Natural killer cell treated with Interleukin-12 subunit alpha and Interleukin-12 subunit beta and Interleukin-15 and Interleukin-18, amount 100 ng/mL, for 72 hours (primary cell): ENCODE measurements at regions not wholly inside any gene's neighbourhood (a gene's known extent, or its start where the extent isn't known, plus 50 kb on each side); places are given as distances from the start of the nearest gene placed in this dataset.
"Not testable (repeated sequence)": the region's sequence is repeated elsewhere in the genome, so short reads cannot be mapped to it uniquely, and the experiment has no call there.

ENCODE experiments used
- ATAC-seq, 2 donors: fragments of 150-1000 bp; cut with Tn5 transposase in 1 of 2; sonication (Bioruptor Pico), chemical (Tn5 transposase) in 1 of 2; 2 replicates each; pipeline ENCODE4 v1.10.0; 2021
- DNase-seq: peaks from one replicate; pipeline ENCODE4 v3.0.0; 2022; ENCODE audit warnings: low spot score
- H3K27ac Mint-ChIP-seq, 2 donors: 1 replicate in 1 of 2; 2 replicates in 1 of 2; pipeline ENCODE4 v1.8.0; 2022; ENCODE audit warnings: mixed read lengths in 2 of 2, mild to moderate bottlenecking in 1 of 2, moderate library complexity in 1 of 2
- H3K27me3 Mint-ChIP-seq, 2 donors: 1 replicate in 1 of 2; 2 replicates in 1 of 2; pipeline ENCODE4 v1.8.0; 2022; ENCODE audit warnings: mixed read lengths in 2 of 2
- H3K36me3 Mint-ChIP-seq: one replicate; pipeline ENCODE4 v1.8.0; 2022; ENCODE audit warnings: mixed read lengths
- H3K4me1 Mint-ChIP-seq, 2 donors: 1 replicate in 1 of 2; 2 replicates in 1 of 2; pipeline ENCODE4 v1.8.0; 2022; ENCODE audit warnings: low read depth in 2 of 2, mixed read lengths in 2 of 2, mild to moderate bottlenecking in 1 of 2
- H3K4me3 Mint-ChIP-seq: one replicate; pipeline ENCODE4 v1.8.0; 2022; ENCODE audit warnings: mixed read lengths
- H3K9me3 Mint-ChIP-seq: 2 replicates; pipeline ENCODE4 v1.8.0; 2022; ENCODE audit warnings: mixed read lengths

DNA sequence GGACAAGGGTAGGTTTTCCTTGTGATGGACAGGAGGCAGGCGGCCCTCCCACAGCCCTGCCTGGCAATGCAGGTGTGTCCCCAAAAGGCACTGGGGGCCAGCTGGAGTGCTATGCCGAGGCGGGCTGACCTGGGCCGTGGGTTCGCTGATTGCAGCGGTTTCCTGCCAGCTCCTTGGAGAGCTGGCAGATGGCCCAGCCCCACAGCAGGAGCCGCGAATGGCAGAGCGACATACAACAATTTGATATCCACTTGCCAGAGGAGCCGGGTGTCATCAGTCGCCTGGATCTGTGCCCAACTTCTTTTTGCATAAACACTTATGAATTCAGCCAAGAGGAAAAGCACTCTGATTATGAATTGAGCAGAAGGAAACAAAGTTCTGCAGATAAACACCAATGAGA is 210.8 kb upstream of the FRG2C start:
- H3K27ac Mint-ChIP-seq, H3K9me3 Mint-ChIP-seq, H3K4me3 Mint-ChIP-seq, H3K36me3 Mint-ChIP-seq, H3K4me1 Mint-ChIP-seq, ATAC-seq, H3K27me3 Mint-ChIP-seq, DNase-seq: not testable (repeated sequence)

GRCh38 chr3:75453839-75454238 is 210.3 kb upstream of the FRG2C start:
- H3K4me1 Mint-ChIP-seq, H3K27ac Mint-ChIP-seq, DNase-seq, H3K4me3 Mint-ChIP-seq, H3K9me3 Mint-ChIP-seq, ATAC-seq, H3K27me3 Mint-ChIP-seq, H3K36me3 Mint-ChIP-seq: not testable (repeated sequence)

GRCh38 chr3:75474530-75474929 is 189.6 kb upstream of the FRG2C start:
- DNase-seq, H3K4me3 Mint-ChIP-seq, H3K4me1 Mint-ChIP-seq, H3K36me3 Mint-ChIP-seq, H3K27me3 Mint-ChIP-seq, ATAC-seq, H3K27ac Mint-ChIP-seq: not testable (repeated sequence)
- H3K9me3 Mint-ChIP-seq = peaks cover 10% of the 10 kb centered on the region

DNA sequence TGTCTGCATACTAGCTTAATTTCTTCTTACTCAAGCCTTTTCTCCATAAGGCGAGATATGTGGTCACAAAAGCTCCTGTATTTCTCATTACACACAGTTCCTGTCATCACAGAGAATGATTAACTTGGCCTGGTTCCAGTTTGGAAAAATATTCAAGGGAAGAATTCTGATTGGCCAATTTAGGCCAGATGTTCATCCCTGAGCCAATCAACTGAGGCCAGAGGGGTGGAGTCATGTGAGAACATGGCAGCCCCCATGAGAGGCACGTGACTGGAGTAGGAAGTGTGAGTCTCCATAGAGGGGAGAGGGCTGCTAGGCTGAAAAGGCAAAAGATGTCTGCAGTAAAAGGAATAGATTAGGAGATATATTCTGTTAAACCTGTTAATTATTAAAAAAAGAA is 167.5 kb upstream of the FRG2C start:
- H3K4me1 Mint-ChIP-seq, H3K4me3 Mint-ChIP-seq, H3K27me3 Mint-ChIP-seq, ATAC-seq, DNase-seq, H3K36me3 Mint-ChIP-seq, H3K27ac Mint-ChIP-seq: not testable (repeated sequence)
- H3K9me3 Mint-ChIP-seq = peaks cover 13% of the 10 kb centered on the region

DNA sequence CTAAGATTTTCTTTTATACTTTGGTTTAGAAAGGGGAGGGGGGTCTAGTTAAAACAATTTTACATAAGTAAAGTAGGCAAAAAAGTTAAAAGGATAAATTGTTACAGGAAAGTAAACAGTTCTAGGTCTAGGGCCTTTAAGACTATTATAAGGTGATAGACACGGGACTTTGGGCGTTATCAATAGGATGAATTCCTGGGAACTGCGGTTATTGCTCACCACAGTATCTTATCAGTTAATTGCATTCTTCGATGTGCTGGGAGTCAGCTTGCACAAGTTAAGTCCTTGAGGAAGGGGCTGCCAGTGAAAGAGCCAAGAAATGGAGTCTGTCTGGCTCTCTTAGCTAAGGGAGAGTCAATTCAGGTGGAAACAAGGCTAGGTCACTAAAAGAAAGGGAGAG is 163.8 kb upstream of the FRG2C start:
- not testable (repeated sequence) for H3K36me3 Mint-ChIP-seq, ATAC-seq, H3K27ac Mint-ChIP-seq, DNase-seq, H3K27me3 Mint-ChIP-seq, H3K4me1 Mint-ChIP-seq, H3K4me3 Mint-ChIP-seq
- H3K9me3 Mint-ChIP-seq = peaks cover 31% of the 10 kb centered on the region

GRCh38 chr3:75502171-75502570 is 162.0 kb upstream of the FRG2C start:
- peaks cover 29% of the 10 kb centered on the region for H3K9me3 Mint-ChIP-seq
- H3K27ac Mint-ChIP-seq, H3K36me3 Mint-ChIP-seq, DNase-seq, H3K27me3 Mint-ChIP-seq, H3K4me3 Mint-ChIP-seq, H3K4me1 Mint-ChIP-seq, ATAC-seq: not testable (repeated sequence)

- not testable (repeated sequence) for H3K27ac Mint-ChIP-seq, H3K4me3 Mint-ChIP-seq, H3K36me3 Mint-ChIP-seq, H3K27me3 Mint-ChIP-seq, DNase-seq, ATAC-seq, H3K4me1 Mint-ChIP-seq
- peaks cover 33% of the 10 kb centered on the region for H3K9me3 Mint-ChIP-seq
Observed at GRCh38 chr3:75502769-75503756, 161.1 kb upstream of the FRG2C start.

- Mint-ChIP-seq H3K27ac (no peak overlapping the region), H3K4me3 (no peak overlapping the region), H3K36me3 (peaks cover 12% of the 10 kb centered on the region), H3K4me1 (no peaks in the 10 kb centered on the region), H3K9me3 (peaks cover 33% of the 10 kb centered on the region), H3K27me3 (no peaks in the 10 kb centered on the region)
- DNase-seq (no peak), ATAC-seq (no peak)
Observed at GRCh38 chr3:75506603-75507002, 157.5 kb upstream of the FRG2C start.

DNA sequence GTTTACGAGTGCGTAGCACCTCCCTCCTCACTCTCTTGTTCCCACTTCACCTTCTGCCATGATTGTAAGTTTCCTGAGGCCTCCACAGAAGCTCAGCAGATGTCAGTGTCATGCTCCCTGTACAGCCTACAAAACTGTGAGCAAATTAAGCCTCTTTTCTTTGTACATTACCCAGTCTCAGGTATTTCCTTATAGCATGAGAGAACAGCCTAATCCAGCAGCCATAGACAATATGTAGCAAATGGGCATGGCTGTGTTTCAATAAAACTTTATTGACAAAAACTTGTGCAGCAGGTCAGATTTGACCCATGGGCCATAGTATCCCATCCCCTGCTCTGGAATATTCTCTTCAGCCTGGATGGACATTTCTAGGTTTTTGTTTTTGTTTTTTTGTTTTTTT is 156.2 kb upstream of the FRG2C start:
- not testable (repeated sequence) for H3K27ac Mint-ChIP-seq, DNase-seq, H3K4me3 Mint-ChIP-seq, H3K27me3 Mint-ChIP-seq, ATAC-seq, H3K4me1 Mint-ChIP-seq
- Mint-ChIP-seq H3K36me3 (peaks cover 17% of the 10 kb centered on the region), H3K9me3 (peaks cover 24% of the 10 kb centered on the region)

- H3K27ac Mint-ChIP-seq, H3K4me3 Mint-ChIP-seq, ATAC-seq, H3K4me1 Mint-ChIP-seq, H3K27me3 Mint-ChIP-seq, DNase-seq: not testable (repeated sequence)
- H3K36me3 Mint-ChIP-seq = peaks cover 26% of the 10 kb centered on the region
- H3K9me3 Mint-ChIP-seq = peaks cover 15% of the 10 kb centered on the region
Observed at GRCh38 chr3:75527657-75528056, 136.5 kb upstream of the FRG2C start.

- H3K27me3 Mint-ChIP-seq, H3K4me3 Mint-ChIP-seq, ATAC-seq, H3K4me1 Mint-ChIP-seq, DNase-seq, H3K27ac Mint-ChIP-seq: not testable (repeated sequence)
- Mint-ChIP-seq H3K36me3 (peaks cover 38% of the 10 kb centered on the region), H3K9me3 (peaks cover 16% of the 10 kb centered on the region)
Observed at GRCh38 chr3:75552095-75552494, 112.0 kb upstream of the FRG2C start.

DNA sequence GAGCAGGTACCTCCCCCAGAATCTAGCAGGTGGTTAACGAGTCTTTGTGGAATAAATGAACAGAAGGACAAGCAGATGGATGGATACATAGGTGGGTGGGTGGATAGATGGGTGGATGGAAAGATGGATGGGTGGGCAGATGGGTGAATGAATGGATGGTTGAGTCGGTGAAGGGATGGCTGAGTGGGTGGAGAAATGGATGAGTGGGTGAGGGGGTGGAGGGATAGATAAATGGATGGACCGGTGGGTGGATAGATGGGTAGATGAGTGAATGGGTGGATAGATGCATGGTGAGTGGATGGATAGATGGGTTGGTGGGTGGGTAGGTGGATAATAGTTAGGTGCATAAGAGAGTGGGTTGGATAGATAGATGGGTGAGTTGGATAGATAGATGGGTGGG is 99.7 kb upstream of the FRG2C start:
- DNase-seq, H3K36me3 Mint-ChIP-seq, H3K9me3 Mint-ChIP-seq, H3K4me1 Mint-ChIP-seq, H3K27me3 Mint-ChIP-seq, H3K27ac Mint-ChIP-seq, ATAC-seq, H3K4me3 Mint-ChIP-seq: not testable (repeated sequence)

DNA sequence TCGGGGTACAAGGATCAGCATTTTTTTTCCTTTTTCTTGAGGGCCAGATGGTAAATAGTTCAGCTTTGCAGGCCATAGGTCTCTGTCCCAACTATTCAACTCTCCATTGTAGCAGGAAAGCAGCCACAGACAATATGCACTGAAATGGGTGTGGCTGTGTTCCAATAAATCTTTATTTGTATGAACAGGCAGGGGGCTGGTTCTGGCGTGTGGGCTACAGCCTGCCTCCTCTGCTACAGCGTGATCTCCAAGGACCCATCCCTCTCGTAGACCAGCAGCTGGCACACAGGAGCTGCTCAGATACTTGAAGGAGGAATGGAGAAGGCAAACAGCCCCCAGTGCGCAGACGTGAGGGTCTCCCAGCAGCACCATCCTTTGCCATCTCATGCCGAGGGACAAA is 91.8 kb upstream of the FRG2C start:
- ATAC-seq, H3K27me3 Mint-ChIP-seq, H3K4me3 Mint-ChIP-seq, H3K27ac Mint-ChIP-seq, H3K4me1 Mint-ChIP-seq, DNase-seq, H3K36me3 Mint-ChIP-seq, H3K9me3 Mint-ChIP-seq: not testable (repeated sequence)

DNA sequence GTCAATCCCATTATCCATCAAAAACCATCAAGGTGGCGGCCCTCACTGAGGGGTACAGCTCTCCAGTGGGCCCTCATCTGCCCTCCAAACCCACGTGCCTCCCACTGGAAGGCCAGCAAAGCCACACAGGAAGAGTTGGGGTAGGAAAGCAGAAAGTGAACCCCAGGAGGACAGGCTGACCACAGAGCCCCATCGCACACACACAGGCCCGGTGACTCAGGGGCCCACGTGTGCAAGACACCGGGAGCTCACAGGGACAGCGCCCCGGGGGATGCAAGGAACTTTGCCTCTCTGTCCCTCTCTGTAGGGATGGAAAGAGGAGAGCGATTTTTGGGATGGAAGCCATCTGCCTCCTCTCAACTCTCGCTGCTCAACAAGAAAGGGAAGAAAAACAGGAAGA is 85.0 kb upstream of the FRG2C start:
- peaks cover 6 to 11% of the 10 kb centered on the region in 2 donors for H3K4me1 Mint-ChIP-seq
- H3K36me3 Mint-ChIP-seq, H3K9me3 Mint-ChIP-seq, H3K27ac Mint-ChIP-seq, ATAC-seq, DNase-seq: not testable (repeated sequence)
- peak overlapping the region; percentile 80 for H3K4me3 Mint-ChIP-seq
- H3K27me3 Mint-ChIP-seq = peaks cover 27 to 30% of the 10 kb centered on the region in 2 donors
